MM.1S (cell line): ENCODE measurements at regions not wholly inside any gene's neighbourhood (a gene's known extent, or its start where the extent isn't known, plus 50 kb on each side); places are given as distances from the start of the nearest gene placed in this dataset.

ENCODE experiments used
- EZH2 ChIP-seq: fragments of 300-600 bp; sonication (generic); optimal IDR thresholded peaks from 2 replicates; pipeline ENCODE3; 2017; ENCODE audit warnings: low read depth, mild to moderate bottlenecking, antibody characterized with exemption, low read length, mixed read lengths
- TF ChIP-seq, protein P1 (sequence below): fragments of 300-600 bp; sonication (generic); IDR thresholded peaks from 2 replicates; pipeline ENCODE4 v1.5.1; 2016; ENCODE audit warnings: antibody characterized with exemption, low read length, mixed read lengths

DNA sequence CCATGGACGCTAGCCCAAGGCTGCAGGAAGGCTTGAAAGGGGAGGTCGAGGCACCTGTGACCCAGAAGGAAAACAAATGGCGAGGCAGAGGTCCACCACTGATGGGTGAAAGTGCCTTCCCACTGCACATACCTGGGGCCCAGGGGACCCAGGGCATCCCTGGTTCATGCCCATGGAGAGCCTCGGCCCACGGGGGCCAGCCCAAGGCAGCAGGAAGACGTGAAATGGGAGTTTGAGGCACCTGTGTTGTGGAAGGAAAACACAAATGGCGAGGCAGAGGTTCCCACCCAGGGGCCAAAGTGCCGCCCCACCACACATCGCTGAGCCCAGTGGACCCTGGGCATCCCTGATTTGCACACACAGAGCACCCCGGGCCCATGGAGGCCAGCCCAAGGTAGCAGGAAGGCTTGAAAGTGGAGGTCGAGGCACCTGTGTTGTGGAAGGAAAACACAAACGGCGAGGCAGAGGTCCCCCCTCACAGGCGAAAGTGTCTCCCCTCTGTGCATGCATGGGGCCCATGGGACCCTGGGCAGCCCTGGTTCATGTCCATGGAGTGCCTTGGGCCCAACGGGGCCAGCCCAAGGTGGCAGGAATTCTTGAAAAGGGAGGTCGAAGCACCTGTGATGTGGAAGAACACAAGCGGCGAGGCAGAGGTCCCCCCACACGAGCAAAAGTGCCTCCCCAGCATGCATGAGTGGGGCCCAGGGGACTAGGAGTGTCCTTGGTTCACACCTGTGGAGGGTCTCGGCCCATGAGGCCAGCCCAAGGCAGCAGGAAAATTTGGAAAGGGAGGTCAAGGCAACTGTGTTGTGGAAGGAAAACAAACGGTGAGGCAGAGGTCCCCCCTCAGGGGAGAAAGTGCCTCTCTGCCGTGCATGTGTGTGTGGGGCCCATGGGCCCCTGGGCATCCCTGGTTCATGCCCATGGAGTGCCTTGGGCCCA, 383.3 kb downstream of the ALG10 start:
- TF ChIP-seq, protein P1, sequence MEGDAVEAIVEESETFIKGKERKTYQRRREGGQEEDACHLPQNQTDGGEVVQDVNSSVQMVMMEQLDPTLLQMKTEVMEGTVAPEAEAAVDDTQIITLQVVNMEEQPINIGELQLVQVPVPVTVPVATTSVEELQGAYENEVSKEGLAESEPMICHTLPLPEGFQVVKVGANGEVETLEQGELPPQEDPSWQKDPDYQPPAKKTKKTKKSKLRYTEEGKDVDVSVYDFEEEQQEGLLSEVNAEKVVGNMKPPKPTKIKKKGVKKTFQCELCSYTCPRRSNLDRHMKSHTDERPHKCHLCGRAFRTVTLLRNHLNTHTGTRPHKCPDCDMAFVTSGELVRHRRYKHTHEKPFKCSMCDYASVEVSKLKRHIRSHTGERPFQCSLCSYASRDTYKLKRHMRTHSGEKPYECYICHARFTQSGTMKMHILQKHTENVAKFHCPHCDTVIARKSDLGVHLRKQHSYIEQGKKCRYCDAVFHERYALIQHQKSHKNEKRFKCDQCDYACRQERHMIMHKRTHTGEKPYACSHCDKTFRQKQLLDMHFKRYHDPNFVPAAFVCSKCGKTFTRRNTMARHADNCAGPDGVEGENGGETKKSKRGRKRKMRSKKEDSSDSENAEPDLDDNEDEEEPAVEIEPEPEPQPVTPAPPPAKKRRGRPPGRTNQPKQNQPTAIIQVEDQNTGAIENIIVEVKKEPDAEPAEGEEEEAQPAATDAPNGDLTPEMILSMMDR, result no peak
- no peak for TF ChIP-seq EZH2
